ENCODE measurements at regions not wholly inside any gene's neighbourhood (a gene's known extent, or its start where the extent isn't known, plus 50 kb on each side); places are given as distances from the start of the nearest gene placed in this dataset.

- Histone ChIP-seq H4K20me1 (ENCODE audit: control insufficient read depth, extremely low read depth, insufficient read depth, low read length) (no peaks in the 10 kb centered on the region), H2AFZ (ENCODE audit: low read length) (no peak overlapping the region), H3K9me3 (ENCODE audit: control insufficient read depth, insufficient read depth, low read depth, low read length) (no peaks in the 10 kb centered on the region), H3K36me3 (ENCODE audit: control insufficient read depth, insufficient read depth, low read length) (no peaks in the 10 kb centered on the region), H3K9ac (ENCODE audit: insufficient read depth, low read length) (no peak overlapping the region), H3K4me1 (ENCODE audit: control insufficient read depth, extremely low read depth, insufficient read depth, low read length) (no peaks in the 10 kb centered on the region), H3K27ac (ENCODE audit: insufficient read depth, low read length) (no peak overlapping the region), H3K79me2 (ENCODE audit: control insufficient read depth, insufficient read depth, low read length) (no peaks in the 10 kb centered on the region), H3K4me3 (replicated peaks in 1 of 4; ENCODE audit: control extremely low read depth in 1 of 4, insufficient read depth in 1 of 4, low read depth in 3 of 4, low read length in 4 of 4) (no peak overlapping the region), H3K27me3 (ENCODE audit: control insufficient read depth, insufficient read depth, low read length) (no peaks in the 10 kb centered on the region), H3K4me2 (ENCODE audit: extremely low read depth, insufficient read depth, low read length) (no peak overlapping the region)
- no peak for DNase-seq (ENCODE audit: low read depth in 2 of 2)
- TF ChIP-seq CTCF (conservative IDR thresholded peaks at IDR 0.05 in 1 of 2, IDR thresholded peaks at IDR 0.05 in 1 of 2; ENCODE audit: low read depth in 1 of 2, low read length in 2 of 2) (no peak), EZH2 (IDR thresholded peaks at IDR 0.05; ENCODE audit: low read length, missing control alignments) (no peak)
Observed at GRCh38 chr13:105814902-105815250, 720.6 kb downstream of the EFNB2 start.

GRCh38 chr13:105814219-105814901 lies 721.1 kb downstream of the EFNB2 start:
- Histone ChIP-seq H3K4me3 (replicated peaks in 1 of 4; ENCODE audit: control extremely low read depth in 1 of 4, insufficient read depth in 1 of 4, low read depth in 3 of 4, low read length in 4 of 4) (no peak overlapping the region), H3K27ac (ENCODE audit: insufficient read depth, low read length) (no peak overlapping the region), H3K27me3 (ENCODE audit: control insufficient read depth, insufficient read depth, low read length) (no peaks in the 10 kb centered on the region), H4K20me1 (ENCODE audit: control insufficient read depth, extremely low read depth, insufficient read depth, low read length) (no peaks in the 10 kb centered on the region), H3K9me3 (ENCODE audit: control insufficient read depth, insufficient read depth, low read depth, low read length) (no peaks in the 10 kb centered on the region), H3K4me2 (ENCODE audit: extremely low read depth, insufficient read depth, low read length) (no peak overlapping the region), H3K79me2 (ENCODE audit: control insufficient read depth, insufficient read depth, low read length) (no peaks in the 10 kb centered on the region), H3K9ac (ENCODE audit: insufficient read depth, low read length) (no peak overlapping the region), H3K36me3 (ENCODE audit: control insufficient read depth, insufficient read depth, low read length) (no peaks in the 10 kb centered on the region), H3K4me1 (ENCODE audit: control insufficient read depth, extremely low read depth, insufficient read depth, low read length) (no peaks in the 10 kb centered on the region), H2AFZ (ENCODE audit: low read length) (no peak overlapping the region)
- no peak for TF ChIP-seq CTCF (conservative IDR thresholded peaks at IDR 0.05 in 1 of 2, IDR thresholded peaks at IDR 0.05 in 1 of 2; ENCODE audit: low read depth in 1 of 2, low read length in 2 of 2)
- no peak for TF ChIP-seq EZH2 (IDR thresholded peaks at IDR 0.05; ENCODE audit: low read length, missing control alignments)
- peak in 1 of 2 donors; percentile 36 for DNase-seq (ENCODE audit: low read depth in 2 of 2)

DNA sequence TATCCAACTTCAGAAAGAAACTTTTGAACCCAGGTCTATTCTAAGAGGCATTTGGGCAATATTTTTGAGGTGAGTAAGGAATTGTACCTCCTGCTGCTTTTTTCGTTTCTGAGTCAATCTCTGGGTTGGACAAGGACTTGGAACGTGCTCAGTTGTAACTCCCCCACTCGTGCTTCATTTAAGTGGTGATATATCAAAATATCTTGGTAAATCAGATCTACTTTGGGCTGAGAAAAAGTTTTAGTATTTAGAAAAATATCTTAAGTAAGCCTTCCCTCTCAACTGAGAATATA lies 728.9 kb downstream of the EFNB2 start:
- DNase-seq (ENCODE audit: low read depth in 2 of 2) = peak in 1 of 2 donors; percentile 76
- TF ChIP-seq EZH2 (IDR thresholded peaks at IDR 0.05; ENCODE audit: low read length, missing control alignments) = no peak
- Histone ChIP-seq H3K4me1 (ENCODE audit: control insufficient read depth, extremely low read depth, insufficient read depth, low read length) (no peaks in the 10 kb centered on the region), H3K9ac (ENCODE audit: insufficient read depth, low read length) (no peak overlapping the region), H3K27ac (ENCODE audit: insufficient read depth, low read length) (no peak overlapping the region), H3K27me3 (ENCODE audit: control insufficient read depth, insufficient read depth, low read length) (no peaks in the 10 kb centered on the region), H4K20me1 (ENCODE audit: control insufficient read depth, extremely low read depth, insufficient read depth, low read length) (no peaks in the 10 kb centered on the region), H2AFZ (ENCODE audit: low read length) (no peak overlapping the region), H3K9me3 (ENCODE audit: control insufficient read depth, insufficient read depth, low read depth, low read length) (no peaks in the 10 kb centered on the region), H3K4me3 (replicated peaks in 1 of 4; ENCODE audit: control extremely low read depth in 1 of 4, insufficient read depth in 1 of 4, low read depth in 3 of 4, low read length in 4 of 4) (no peak overlapping the region), H3K79me2 (ENCODE audit: control insufficient read depth, insufficient read depth, low read length) (no peaks in the 10 kb centered on the region), H3K36me3 (ENCODE audit: control insufficient read depth, insufficient read depth, low read length) (no peaks in the 10 kb centered on the region), H3K4me2 (ENCODE audit: extremely low read depth, insufficient read depth, low read length) (no peak overlapping the region)
